Smooth muscle cell (in vitro differentiated cells): ENCODE measurements at regions not wholly inside any gene's neighbourhood (a gene's known extent, or its start where the extent isn't known, plus 50 kb on each side); places are given as distances from the start of the nearest gene placed in this dataset.

ENCODE experiments used
- DNase-seq: peaks from one replicate; lab custom pipeline; 2025; ENCODE audit not compliant: unreplicated experiment; lab: John Stamatoyannopoulos, UW
- H2AFZ ChIP-seq: fragments of 200-600 bp; sonication (generic); 2 replicates; pipeline ENCODE4 v1.6.0; 2016; ENCODE audit warnings: antibody characterized with exemption, low read depth, mild to moderate bottlenecking
- H3F3A ChIP-seq: fragments of 200-600 bp; sonication (generic); 2 replicates; pipeline ENCODE4 v1.6.0; 2017; ENCODE audit warnings: antibody characterized with exemption, low read depth
- H3K27ac ChIP-seq: fragments of 200-600 bp; sonication (generic); 2 replicates; pipeline ENCODE4 v1.5.1; 2016; ENCODE audit warnings: low read depth, mild to moderate bottlenecking
- H3K27me3 ChIP-seq: fragments of 200-600 bp; sonication (generic); 2 replicates; pipeline ENCODE4 v1.6.1; 2016; ENCODE audit warnings: low read depth, mild to moderate bottlenecking
- H3K36me3 ChIP-seq: fragments of 200-600 bp; sonication (generic); 2 replicates; pipeline ENCODE4 v1.5.1; 2016; ENCODE audit warnings: low read depth
- H3K4me1 ChIP-seq: fragments of 200-600 bp; sonication (generic); 2 replicates; pipeline ENCODE4 v1.5.1; 2016; ENCODE audit warnings: low read depth
- H3K4me2 ChIP-seq: fragments of 200-600 bp; sonication (generic); 2 replicates; pipeline ENCODE4 v1.6.0; 2016; ENCODE audit warnings: mild to moderate bottlenecking
- H3K4me3 ChIP-seq: fragments of 200-600 bp; sonication (generic); 2 replicates; pipeline ENCODE4 v1.5.1; 2016; ENCODE audit warnings: mild to moderate bottlenecking
- H3K79me2 ChIP-seq: fragments of 200-600 bp; sonication (generic); 2 replicates; pipeline ENCODE4 v1.6.0; 2016; ENCODE audit warnings: low read depth, mild to moderate bottlenecking
- H3K9ac ChIP-seq: fragments of 200-600 bp; sonication (generic); 2 replicates; pipeline ENCODE4 v1.6.0; 2016; ENCODE audit warnings: low read depth
- H3K9me3 ChIP-seq: fragments of 200-600 bp; sonication (generic); replicated peaks from 2 replicates; pipeline ENCODE4 v1.5.1; 2016; ENCODE audit warnings: low read depth
- H4K20me1 ChIP-seq: fragments of 200-600 bp; sonication (generic); 2 replicates; pipeline ENCODE4 v1.6.0; 2016; ENCODE audit warnings: low read depth
- WGBS: methylation state at CpG from one replicate; pipeline ENCODE4 v1.1.7; 2016; ENCODE audit warnings: low lambda C conversion rate; 5-methylcytosine and 5-hydroxymethylcytosine counted together
- TF ChIP-seq, protein P1 (sequence below): fragments of 200-600 bp; sonication (generic); IDR thresholded peaks from 2 replicates; pipeline ENCODE4 v1.5.1; 2017; ENCODE audit warnings: borderline replicate concordance, mild to moderate bottlenecking, antibody characterized with exemption; ENCODE audit not compliant: insufficient read depth, poor library complexity, severe bottlenecking

DNA sequence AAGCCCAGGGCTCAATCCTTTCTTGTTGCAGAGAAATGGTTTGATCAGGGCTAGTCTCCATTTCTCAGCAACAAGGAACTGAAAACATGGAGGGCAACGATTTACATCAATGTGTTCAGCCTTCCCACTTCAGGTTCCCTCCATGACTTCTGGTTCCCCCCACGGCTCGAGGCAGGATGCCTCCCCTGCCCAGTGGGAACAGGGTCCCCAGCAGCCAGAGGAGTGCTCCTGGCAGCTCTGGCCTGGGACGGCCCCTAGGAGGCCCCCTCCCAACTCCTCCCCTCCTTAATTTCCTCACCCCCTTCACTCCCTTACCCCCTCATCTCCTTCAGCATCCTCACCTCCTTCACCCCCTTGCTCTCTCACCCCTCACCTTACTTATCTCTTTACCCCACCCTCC lies 283.8 kb downstream of the CDC5L start:
- no peak for DNase-seq
- H3K4me3 ChIP-seq, result no peak overlapping the region
- H4K20me1 ChIP-seq, result no peaks in the 10 kb centered on the region
- no peak overlapping the region for H3K4me2 ChIP-seq
- no peaks in the 10 kb centered on the region for H3K27me3 ChIP-seq
- no peaks in the 10 kb centered on the region for H3K36me3 ChIP-seq
- peaks cover 42% of the 10 kb centered on the region for H3F3A ChIP-seq
- H3K27ac ChIP-seq, result no peak overlapping the region
- H3K79me2 ChIP-seq, result no peaks in the 10 kb centered on the region
- peaks cover 21% of the 10 kb centered on the region for H3K4me1 ChIP-seq
- WGBS, result 90% methylated on average over 3 of the region's 4 CpGs
- H2AFZ ChIP-seq, result no peak overlapping the region
- TF ChIP-seq, protein P1, sequence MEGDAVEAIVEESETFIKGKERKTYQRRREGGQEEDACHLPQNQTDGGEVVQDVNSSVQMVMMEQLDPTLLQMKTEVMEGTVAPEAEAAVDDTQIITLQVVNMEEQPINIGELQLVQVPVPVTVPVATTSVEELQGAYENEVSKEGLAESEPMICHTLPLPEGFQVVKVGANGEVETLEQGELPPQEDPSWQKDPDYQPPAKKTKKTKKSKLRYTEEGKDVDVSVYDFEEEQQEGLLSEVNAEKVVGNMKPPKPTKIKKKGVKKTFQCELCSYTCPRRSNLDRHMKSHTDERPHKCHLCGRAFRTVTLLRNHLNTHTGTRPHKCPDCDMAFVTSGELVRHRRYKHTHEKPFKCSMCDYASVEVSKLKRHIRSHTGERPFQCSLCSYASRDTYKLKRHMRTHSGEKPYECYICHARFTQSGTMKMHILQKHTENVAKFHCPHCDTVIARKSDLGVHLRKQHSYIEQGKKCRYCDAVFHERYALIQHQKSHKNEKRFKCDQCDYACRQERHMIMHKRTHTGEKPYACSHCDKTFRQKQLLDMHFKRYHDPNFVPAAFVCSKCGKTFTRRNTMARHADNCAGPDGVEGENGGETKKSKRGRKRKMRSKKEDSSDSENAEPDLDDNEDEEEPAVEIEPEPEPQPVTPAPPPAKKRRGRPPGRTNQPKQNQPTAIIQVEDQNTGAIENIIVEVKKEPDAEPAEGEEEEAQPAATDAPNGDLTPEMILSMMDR, result no peak
- no peaks in the 10 kb centered on the region for H3K9me3 ChIP-seq
- no peak overlapping the region for H3K9ac ChIP-seq

DNA sequence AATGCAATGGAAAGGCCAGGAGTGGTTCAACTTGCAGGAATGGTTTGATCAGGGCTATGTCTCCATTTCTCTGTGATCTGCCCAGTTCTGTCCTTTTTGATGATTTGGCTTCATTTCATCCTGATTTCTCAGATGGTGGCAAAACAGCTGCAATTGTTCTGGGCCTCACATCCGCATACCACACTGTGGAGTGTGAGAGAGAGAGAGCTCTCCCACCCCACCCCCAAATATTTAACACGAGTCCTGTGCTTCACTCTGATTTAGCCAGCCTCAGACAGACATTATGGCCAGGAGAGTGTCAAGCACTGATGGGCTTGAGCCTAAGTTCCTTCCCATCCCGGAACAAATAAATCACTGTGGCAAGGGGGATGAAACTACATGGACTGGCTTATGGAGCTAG lies 284.6 kb downstream of the CDC5L start:
- Histone ChIP-seq H3K9ac (no peak overlapping the region), H3K4me2 (no peak overlapping the region), H3K9me3 (no peaks in the 10 kb centered on the region), H4K20me1 (no peaks in the 10 kb centered on the region), H2AFZ (no peak overlapping the region), H3K4me3 (no peak overlapping the region), H3K79me2 (no peaks in the 10 kb centered on the region), H3F3A (peaks cover 38% of the 10 kb centered on the region), H3K4me1 (peaks cover 14% of the 10 kb centered on the region), H3K27me3 (no peaks in the 10 kb centered on the region), H3K27ac (no peak overlapping the region), H3K36me3 (no peaks in the 10 kb centered on the region)
- TF ChIP-seq, protein P1, result no peak
- WGBS, result 73% methylated on average over 3 of the region's 3 CpGs
- DNase-seq, result no peak

DNA sequence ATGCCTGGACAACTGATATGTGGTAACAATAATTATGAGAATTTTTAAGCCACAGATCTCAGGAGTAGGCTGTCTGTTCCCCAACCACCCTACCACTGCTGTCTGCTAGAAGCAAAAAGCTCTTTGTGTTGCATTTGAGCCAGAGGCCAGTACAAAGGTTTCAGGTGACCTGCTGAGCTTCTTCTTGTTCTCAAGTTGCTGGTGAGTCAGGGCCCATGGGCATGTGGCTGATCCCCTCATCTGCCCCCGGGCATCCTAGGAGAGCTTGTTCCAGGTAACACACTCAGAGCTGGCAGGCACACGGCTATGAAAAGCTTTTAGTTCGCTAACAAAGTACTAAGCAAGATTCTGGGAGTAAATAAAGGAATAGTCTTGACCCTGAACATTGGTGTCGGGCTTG lies 285.3 kb downstream of the CDC5L start:
- Histone ChIP-seq H3K79me2 (no peaks in the 10 kb centered on the region), H3K27ac (peak overlapping the region; percentile 50), H3K4me2 (no peak overlapping the region)

More for the DNA sequence above, 285.3 kb downstream of the CDC5L start:
- WGBS, result 87% methylated on average over 4 of the region's 4 CpGs
- Histone ChIP-seq H2AFZ (no peak overlapping the region), H3K4me1 (peaks cover 6% of the 10 kb centered on the region), H3K4me3 (no peak overlapping the region), H3K9me3 (no peaks in the 10 kb centered on the region), H4K20me1 (no peaks in the 10 kb centered on the region), H3F3A (peaks cover 36% of the 10 kb centered on the region), H3K9ac (no peak overlapping the region), H3K36me3 (no peaks in the 10 kb centered on the region), H3K27me3 (no peaks in the 10 kb centered on the region)
- TF ChIP-seq, protein P1, result no peak
- no peak for DNase-seq
